ENCODE measurements at regions not wholly inside any gene's neighbourhood (a gene's known extent, or its start where the extent isn't known, plus 50 kb on each side); places are given as distances from the start of the nearest gene placed in this dataset.

DNA sequence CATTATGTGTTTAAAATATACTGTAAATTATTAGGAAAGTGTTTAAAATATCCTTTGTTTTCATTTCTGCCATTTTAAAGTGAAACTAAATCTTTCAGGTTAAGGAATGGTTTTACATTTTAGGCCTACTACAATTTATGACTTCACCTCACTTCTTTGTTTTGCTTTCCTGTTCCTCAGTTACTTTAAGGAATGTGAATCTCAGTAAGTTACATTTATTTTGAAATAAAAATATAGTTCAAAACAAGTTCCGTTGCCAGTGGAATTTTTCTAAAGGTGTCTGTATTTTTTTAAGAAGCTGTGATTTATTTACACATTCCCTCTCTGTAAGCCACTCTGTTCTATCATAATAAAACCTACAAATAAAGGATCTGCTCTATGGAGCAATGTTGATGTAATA is 630.9 kb upstream of the AGTR1 start:
- TF ChIP-seq, protein P1, sequence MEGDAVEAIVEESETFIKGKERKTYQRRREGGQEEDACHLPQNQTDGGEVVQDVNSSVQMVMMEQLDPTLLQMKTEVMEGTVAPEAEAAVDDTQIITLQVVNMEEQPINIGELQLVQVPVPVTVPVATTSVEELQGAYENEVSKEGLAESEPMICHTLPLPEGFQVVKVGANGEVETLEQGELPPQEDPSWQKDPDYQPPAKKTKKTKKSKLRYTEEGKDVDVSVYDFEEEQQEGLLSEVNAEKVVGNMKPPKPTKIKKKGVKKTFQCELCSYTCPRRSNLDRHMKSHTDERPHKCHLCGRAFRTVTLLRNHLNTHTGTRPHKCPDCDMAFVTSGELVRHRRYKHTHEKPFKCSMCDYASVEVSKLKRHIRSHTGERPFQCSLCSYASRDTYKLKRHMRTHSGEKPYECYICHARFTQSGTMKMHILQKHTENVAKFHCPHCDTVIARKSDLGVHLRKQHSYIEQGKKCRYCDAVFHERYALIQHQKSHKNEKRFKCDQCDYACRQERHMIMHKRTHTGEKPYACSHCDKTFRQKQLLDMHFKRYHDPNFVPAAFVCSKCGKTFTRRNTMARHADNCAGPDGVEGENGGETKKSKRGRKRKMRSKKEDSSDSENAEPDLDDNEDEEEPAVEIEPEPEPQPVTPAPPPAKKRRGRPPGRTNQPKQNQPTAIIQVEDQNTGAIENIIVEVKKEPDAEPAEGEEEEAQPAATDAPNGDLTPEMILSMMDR (conservative IDR thresholded peaks at IDR 0.05; ENCODE audit: low read depth, low read length) = no peak
- no peak for TF ChIP-seq EZH2 (IDR thresholded peaks at IDR 0.05; ENCODE audit: borderline replicate concordance, low read depth, low read length, poor library complexity, severe bottlenecking)

Measured in A673 (cell line).